CD14-positive monocyte (primary cell): ENCODE measurements at regions not wholly inside any gene's neighbourhood (a gene's known extent, or its start where the extent isn't known, plus 50 kb on each side); places are given as distances from the start of the nearest gene placed in this dataset.

Experiments
- DNase-seq, 3 donors: peaks; one replicate each; pipeline ENCODE4 v3.0.0-alpha.2; 2011 to 2022
- H2AFZ ChIP-seq: 2 replicates; pipeline ENCODE4 v1.6.0; 2012; ENCODE audit warnings: mild to moderate bottlenecking, low read depth, low read length, inconsistent platforms; ENCODE audit not compliant: insufficient read depth, poor library complexity, severe bottlenecking
- H3K27ac ChIP-seq, 2 donors: 1 replicate in 1 of 2; 2 replicates in 1 of 2; pipeline ENCODE4 v1.5.1; 2012 to 2013; ENCODE audit warnings: low read length in 2 of 2, control low read depth in 1 of 2, inconsistent platforms in 1 of 2, low read depth in 1 of 2, mild to moderate bottlenecking in 1 of 2
- H3K27me3 ChIP-seq, 2 donors: one replicate each; pipeline versions ENCODE4 v1.6.0 to v1.6.1; 2011 to 2013; ENCODE audit warnings: low read length in 2 of 2; ENCODE audit not compliant: control insufficient read depth in 2 of 2, insufficient read depth in 2 of 2
- H3K36me3 ChIP-seq, 2 donors: replicated peaks in 1 of 2; 1 replicate in 1 of 2; 2 replicates in 1 of 2; pipeline versions ENCODE4 v1.5.1 to v1.6.1; 2012 to 2013; ENCODE audit warnings: low read length in 2 of 2, control low read depth in 1 of 2, inconsistent platforms in 1 of 2, mild to moderate bottlenecking in 1 of 2; ENCODE audit not compliant: insufficient read depth in 2 of 2, control insufficient read depth in 1 of 2
- H3K4me1 ChIP-seq, 2 donors: 1 replicate in 1 of 2; 2 replicates in 1 of 2; pipeline versions ENCODE4 v1.5.1 to v1.6.1; 2012 to 2013; ENCODE audit warnings: low read length in 2 of 2, control low read depth in 1 of 2, inconsistent platforms in 1 of 2, mild to moderate bottlenecking in 1 of 2, moderate library complexity in 1 of 2; ENCODE audit not compliant: insufficient read depth in 2 of 2, control insufficient read depth in 1 of 2
- H3K4me2 ChIP-seq: replicated peaks from 2 replicates; pipeline ENCODE3; 2012; ENCODE audit warnings: low read length, moderate library complexity, mild to moderate bottlenecking; ENCODE audit not compliant: poor library complexity, severe bottlenecking; ENCODE audit errors: extremely low read depth
- H3K4me3 ChIP-seq, 3 experiments: fragments of 200-600 bp in 1 of 3; sonication (generic) in 1 of 3; replicated peaks in 1 of 3; 1 replicate in 2 of 3; 2 replicates in 1 of 3; pipeline ENCODE4 v1.5.1; 2011 to 2013; ENCODE audit warnings: low read length in 3 of 3, mild to moderate bottlenecking in 3 of 3, control low read depth in 2 of 3, low read depth in 2 of 3, inconsistent platforms in 1 of 3, moderate library complexity in 1 of 3
- H3K79me2 ChIP-seq: 2 replicates; pipeline ENCODE4 v1.6.0; 2012; ENCODE audit warnings: mild to moderate bottlenecking, control low read depth, inconsistent platforms, low read length, moderate library complexity; ENCODE audit not compliant: insufficient read depth
- H3K9ac ChIP-seq: 2 replicates; pipeline ENCODE4 v1.6.0; 2017; ENCODE audit warnings: low read length, mild to moderate bottlenecking; ENCODE audit not compliant: insufficient read depth, poor library complexity, severe bottlenecking
- H3K9me3 ChIP-seq, 2 donors: replicated peaks in 1 of 2; 1 replicate in 1 of 2; 2 replicates in 1 of 2; pipeline versions ENCODE4 v1.5.1 to v1.6.1; 2012 to 2013; ENCODE audit warnings: low read length in 2 of 2, control low read depth in 1 of 2; ENCODE audit not compliant: control insufficient read depth in 1 of 2, insufficient read depth in 1 of 2
- H4K20me1 ChIP-seq: 2 replicates; pipeline ENCODE4 v1.6.0; 2012; ENCODE audit warnings: mild to moderate bottlenecking, low read length, control low read depth, moderate library complexity; ENCODE audit not compliant: insufficient read depth
- H3K27ac Mint-ChIP-seq, 7 donors: one replicate each; pipeline ENCODE4 v1.8.0; 2020; ENCODE audit warnings: mild to moderate bottlenecking in 7 of 7, mixed read lengths in 7 of 7, moderate library complexity in 6 of 7, inconsistent platforms in 2 of 7
- H3K27me3 Mint-ChIP-seq, 3 donors: one replicate each; pipeline ENCODE4 v1.8.0; 2021 to 2022; ENCODE audit warnings: low read depth in 3 of 3, mild to moderate bottlenecking in 3 of 3, mixed read lengths in 3 of 3, moderate library complexity in 3 of 3, inconsistent platforms in 1 of 3
- H3K36me3 Mint-ChIP-seq, 2 donors: one replicate each; pipeline ENCODE4 v1.8.0; 2020; ENCODE audit warnings: mixed read lengths in 2 of 2, inconsistent platforms in 1 of 2, mild to moderate bottlenecking in 1 of 2
- H3K4me1 Mint-ChIP-seq: one replicate; pipeline ENCODE4 v1.8.0; 2020; ENCODE audit warnings: mild to moderate bottlenecking, mixed read lengths
- H3K4me3 Mint-ChIP-seq, 2 donors: one replicate each; pipeline ENCODE4 v1.8.0; 2020; ENCODE audit warnings: mild to moderate bottlenecking in 2 of 2, mixed read lengths in 2 of 2, moderate library complexity in 1 of 2
- H3K9me3 Mint-ChIP-seq, 7 donors: one replicate each; pipeline ENCODE4 v1.8.0; 2020 to 2022; ENCODE audit warnings: mixed read lengths in 7 of 7, mild to moderate bottlenecking in 6 of 7, moderate library complexity in 6 of 7, inconsistent platforms in 2 of 7
- CTCF ChIP-seq: fragments of 200-600 bp; IDR thresholded peaks from one replicate; pipeline ENCODE4 v1.8.0; 2022; ENCODE audit warnings: antibody characterized with exemption, mild to moderate bottlenecking
- WGBS: methylation state at CpG from one replicate; pipeline ENCODE4 v1.1.5; 2013; ENCODE audit warnings: missing lambda C conversion rate; ENCODE audit not compliant: insufficient coverage; 5-methylcytosine and 5-hydroxymethylcytosine counted together
- intact Hi-C, 2 donors: fragments of 100-400 bp; cut with micrococcal nuclease; formaldehyde crosslinking; loops; one replicate each; pipeline versions ENCODE4 v1.15.0 to v1.15.1; 2023

- no peaks in the 10 kb centered on the region for H3K4me1 ChIP-seq
- no peaks in the 10 kb centered on the region for H3K79me2 ChIP-seq
- no peaks in the 10 kb centered on the region for H3K4me1 Mint-ChIP-seq
- H3K9me3 Mint-ChIP-seq, result peaks cover 0 to 11% (median 2%) of the 10 kb centered on the region in 7 donors
- H3K27me3 ChIP-seq, result no peaks in the 10 kb centered on the region
- H3K9me3 ChIP-seq, result peaks cover 5 to 6% of the 10 kb centered on the region in 2 donors
- no CpG with 5 or more reads among the region's 4 CpGs for WGBS
- H3K9ac ChIP-seq, result no peak overlapping the region
- H3K36me3 ChIP-seq, result no peaks in the 10 kb centered on the region
- no peak overlapping the region for H2AFZ ChIP-seq
- H3K4me2 ChIP-seq, result no peak overlapping the region
- no peak overlapping the region for H3K27ac ChIP-seq
- no peaks in the 10 kb centered on the region for H3K36me3 Mint-ChIP-seq
- TF ChIP-seq CTCF, result no peak
- no peaks in the 10 kb centered on the region for H3K27me3 Mint-ChIP-seq
- no peaks in the 10 kb centered on the region for H4K20me1 ChIP-seq
- no peak for DNase-seq
- H3K4me3 Mint-ChIP-seq, result no peak overlapping the region
- intact Hi-C loops, result no loop called here
- H3K27ac Mint-ChIP-seq, result no peak overlapping the region
- no peak overlapping the region for H3K4me3 ChIP-seq
These were observed 922.8 kb upstream of the GJE1 start for GRCh38 chr6:141209890-141210289.

GRCh38 chr6:141208101-141208500 is 924.6 kb upstream of the GJE1 start:
- no peak overlapping the region for H3K4me3 ChIP-seq
- no peak overlapping the region for H3K4me3 Mint-ChIP-seq
- TF ChIP-seq CTCF, result no peak
- no peak overlapping the region for H3K9ac ChIP-seq
- no peak overlapping the region for H3K4me2 ChIP-seq
- H3K27ac Mint-ChIP-seq, result no peak overlapping the region
- no peaks in the 10 kb centered on the region for H3K36me3 Mint-ChIP-seq
- H3K4me1 Mint-ChIP-seq, result no peaks in the 10 kb centered on the region
- H3K9me3 Mint-ChIP-seq, result peaks cover 0 to 14% (median 2%) of the 10 kb centered on the region in 7 donors
- no peak overlapping the region for H2AFZ ChIP-seq
- H3K79me2 ChIP-seq, result no peaks in the 10 kb centered on the region
- no peaks in the 10 kb centered on the region for H4K20me1 ChIP-seq
- H3K36me3 ChIP-seq, result no peaks in the 10 kb centered on the region
- H3K27me3 Mint-ChIP-seq, result no peaks in the 10 kb centered on the region
- intact Hi-C loops, result no loop called here
- H3K27me3 ChIP-seq, result no peaks in the 10 kb centered on the region
- DNase-seq, result no peak
- H3K4me1 ChIP-seq, result no peaks in the 10 kb centered on the region
- H3K27ac ChIP-seq, result no peak overlapping the region
- WGBS, result 60% methylated on average over 1 of the region's 1 CpG
- peaks cover 5 to 6% of the 10 kb centered on the region in 2 donors for H3K9me3 ChIP-seq
